ENCODE measurements at regions not wholly inside any gene's neighbourhood (a gene's known extent, or its start where the extent isn't known, plus 50 kb on each side); places are given as distances from the start of the nearest gene placed in this dataset.

GRCh38 chr16:9497750-9498149 lies 406.3 kb downstream of the HAPSTR1 start:
- TF ChIP-seq CTCF (IDR thresholded peaks at IDR 0.05) (no peak), POLR2A (IDR thresholded peaks at IDR 0.05) (no peak)
